ENCODE measurements at regions not wholly inside any gene's neighbourhood (a gene's known extent, or its start where the extent isn't known, plus 50 kb on each side); places are given as distances from the start of the nearest gene placed in this dataset.

GRCh38 chr20:21941941-21942805 is 236.7 kb downstream of the PAX1 start:
- TF ChIP-seq CTCF (IDR thresholded peaks at IDR 0.05), result no peak
- Histone ChIP-seq H3K4me3 (no peak overlapping the region), H3K9me3 (no peaks in the 10 kb centered on the region), H3K36me3 (no peaks in the 10 kb centered on the region), H3K4me1 (no peaks in the 10 kb centered on the region), H3K27ac (no peak overlapping the region), H3K27me3 (no peaks in the 10 kb centered on the region)
- 75 to 77% methylated on average over 8 of the region's 8 CpGs for WGBS, 2 donors
- intact Hi-C loops (cut with DNase I), result no loop called here
- no peak for DNase-seq

- TF ChIP-seq POLR2A (IDR thresholded peaks at IDR 0.05), result no peak
- TF ChIP-seq CTCF (IDR thresholded peaks at IDR 0.05), result no peak
- H3K4me3 ChIP-seq, result no peak overlapping the region
- H3K27me3 ChIP-seq, result no peaks in the 10 kb centered on the region
- no peaks in the 10 kb centered on the region for H3K9me3 ChIP-seq
- intact Hi-C loops (cut with DNase I), result no loop called here
- 32 to 35% methylated on average over 3 of the region's 3 CpGs for WGBS, 2 donors
- no peak overlapping the region for H3K27ac ChIP-seq
- H3K4me1 ChIP-seq, result no peaks in the 10 kb centered on the region
- H3K36me3 ChIP-seq, result no peaks in the 10 kb centered on the region
- no peak for DNase-seq
Observed at GRCh38 chr20:21936720-21937380, 231.4 kb downstream of the PAX1 start.

GRCh38 chr20:21936261-21936660 is 230.8 kb downstream of the PAX1 start:
- H3K4me3 ChIP-seq, result no peak overlapping the region
- no peaks in the 10 kb centered on the region for H3K27me3 ChIP-seq
- WGBS, 2 donors, result 46 to 66% methylated on average over 4 of the region's 4 CpGs
- no peaks in the 10 kb centered on the region for H3K36me3 ChIP-seq
- no peak for TF ChIP-seq CTCF (IDR thresholded peaks at IDR 0.05)
- no peak for TF ChIP-seq POLR2A (IDR thresholded peaks at IDR 0.05)
- H3K4me1 ChIP-seq, result no peaks in the 10 kb centered on the region
- intact Hi-C loops (cut with DNase I), result no loop called here
- no peak for DNase-seq
- H3K9me3 ChIP-seq, result no peaks in the 10 kb centered on the region
- H3K27ac ChIP-seq, result no peak overlapping the region

GRCh38 chr20:21933526-21933925 is 228.1 kb downstream of the PAX1 start:
- no peak overlapping the region for H3K27ac ChIP-seq
- WGBS, 2 donors, result 65 to 80% methylated on average over 3 of the region's 3 CpGs
- no peaks in the 10 kb centered on the region for H3K36me3 ChIP-seq
- no peaks in the 10 kb centered on the region for H3K9me3 ChIP-seq
- no peaks in the 10 kb centered on the region for H3K4me1 ChIP-seq
- H3K4me3 ChIP-seq, result no peak overlapping the region
- intact Hi-C loops (cut with DNase I), result no loop called here
- no peaks in the 10 kb centered on the region for H3K27me3 ChIP-seq
- TF ChIP-seq POLR2A (IDR thresholded peaks at IDR 0.05), result no peak
- no peak for TF ChIP-seq CTCF (IDR thresholded peaks at IDR 0.05)
- no peak for DNase-seq

- Histone ChIP-seq H3K4me1 (no peaks in the 10 kb centered on the region), H3K4me3 (no peak overlapping the region), H3K36me3 (no peaks in the 10 kb centered on the region), H3K27me3 (no peaks in the 10 kb centered on the region), H3K27ac (no peak overlapping the region), H3K9me3 (peaks cover 0 to 1% (median 0%) of the 10 kb centered on the region in 3 donors)
- WGBS, 2 donors, result 29 to 65% methylated on average over 5 of the region's 5 CpGs
- DNase-seq, result no peak
- TF ChIP-seq CTCF (IDR thresholded peaks at IDR 0.05), result no peak
- TF ChIP-seq POLR2A (IDR thresholded peaks at IDR 0.05), result no peak
- intact Hi-C loops (cut with DNase I), result no loop called here
Observed at GRCh38 chr20:21921251-21921650, 215.8 kb downstream of the PAX1 start.
